ENCODE measurements at regions not wholly inside any gene's neighbourhood (a gene's known extent, or its start where the extent isn't known, plus 50 kb on each side); places are given as distances from the start of the nearest gene placed in this dataset.

DNA sequence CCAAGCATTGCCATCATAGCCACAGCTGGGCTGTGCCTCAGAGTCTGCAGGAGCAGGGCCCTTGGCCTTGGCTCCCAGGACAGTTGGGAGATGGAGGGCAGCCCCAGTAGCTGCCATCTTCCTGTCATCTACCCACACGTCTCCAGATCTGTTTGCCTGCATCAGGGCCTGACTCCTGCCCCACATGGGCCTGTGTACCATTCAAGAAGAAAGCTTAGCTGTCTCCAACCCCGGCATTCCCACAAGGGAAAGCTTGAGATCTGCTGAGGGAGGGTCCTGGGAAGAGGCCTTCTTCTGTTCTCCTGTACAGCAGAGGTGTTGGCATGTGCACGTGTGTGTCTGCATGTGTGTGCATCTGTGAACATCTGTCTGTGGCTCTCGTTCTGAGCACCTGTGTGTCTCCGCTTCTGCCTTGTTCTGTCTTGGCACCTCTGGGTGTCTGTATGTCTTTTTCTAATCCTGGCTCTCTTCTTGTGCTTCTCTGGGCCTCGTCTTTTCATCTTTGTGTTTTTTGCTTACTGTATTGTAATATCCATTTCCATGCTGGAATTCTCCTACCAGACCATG lies 122.2 kb downstream of the MRM1 start:
- no peaks in the 10 kb centered on the region for H3K9me3 ChIP-seq (ENCODE audit: control insufficient read depth in 1 of 2, insufficient read depth in 1 of 2, low read depth in 1 of 2, low read length in 2 of 2)
- intact Hi-C loops (cut with micrococcal nuclease) = no loop called here
- no peak overlapping the region for H3K27ac ChIP-seq (ENCODE audit: low read depth, low read length)
- no peak overlapping the region for H2AFZ ChIP-seq (ENCODE audit: low read depth, low read length, poor library complexity, severe bottlenecking)
- H3K4me3 ChIP-seq (replicated peaks in 1 of 2; ENCODE audit: low read depth in 1 of 2, low read length in 2 of 2) = no peak overlapping the region
- no peaks in the 10 kb centered on the region for H4K20me1 ChIP-seq (ENCODE audit: insufficient read depth)
- TF ChIP-seq REST (IDR thresholded peaks at IDR 0.05; ENCODE audit: low read depth) (no peak), JUND (IDR thresholded peaks at IDR 0.05) (no peak), EZH2 (IDR thresholded peaks at IDR 0.05) (no peak), ZNF274 (IDR thresholded peaks at IDR 0.05; ENCODE audit: low read depth, low read length) (no peak), POLR2A (IDR thresholded peaks at IDR 0.05; ENCODE audit: borderline replicate concordance, extremely low read depth, insufficient read depth, insufficient read length) (no peak), TCF7L2 (IDR thresholded peaks at IDR 0.05; ENCODE audit: borderline replicate concordance, extremely low read depth, insufficient read depth, insufficient read length) (no peak), SIN3A (IDR thresholded peaks at IDR 0.05; ENCODE audit: low read depth) (no peak), EZH2phosphoT487 (IDR thresholded peaks at IDR 0.05; ENCODE audit: borderline replicate concordance) (no peak), CEBPB (IDR thresholded peaks at IDR 0.05; ENCODE audit: low read depth) (no peak), YY1 (IDR thresholded peaks at IDR 0.05; ENCODE audit: extremely low read depth, insufficient replicate concordance, low read depth, low read length) (no peak), ELF1 (IDR thresholded peaks at IDR 0.05; ENCODE audit: borderline replicate concordance, low read depth) (no peak), ZFX (IDR thresholded peaks at IDR 0.05) (no peak), EGR1 (IDR thresholded peaks at IDR 0.05; ENCODE audit: low read depth) (no peak), POLR2AphosphoS5 (IDR thresholded peaks at IDR 0.05; ENCODE audit: low read depth, low read length) (no peak)
- TF ChIP-seq, protein P1, sequence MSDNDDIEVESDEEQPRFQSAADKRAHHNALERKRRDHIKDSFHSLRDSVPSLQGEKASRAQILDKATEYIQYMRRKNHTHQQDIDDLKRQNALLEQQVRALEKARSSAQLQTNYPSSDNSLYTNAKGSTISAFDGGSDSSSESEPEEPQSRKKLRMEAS (IDR thresholded peaks at IDR 0.05) = no peak
- POLR2A ChIA-PET = no interaction called here
- RAD21 ChIA-PET (ENCODE audit: low non-redundant PET in 1 of 2, low total read pairs in 2 of 2, uncharacterized antibody in 2 of 2, unreplicated experiment in 2 of 2) = no interaction called here
- no peaks in the 10 kb centered on the region for H3K4me1 ChIP-seq (ENCODE audit: control insufficient read depth in 1 of 2, insufficient read depth in 2 of 2, low read length in 2 of 2)
- H3K9ac ChIP-seq (ENCODE audit: low read length) = no peak overlapping the region
- BruUV-seq (replicated peaks) = no TSS peak
- ATAC-seq (no peak), DNase-seq (ENCODE audit: low read depth, low spot score) (no peak)
- 0 out of 2 replicates have a peak, but pooled peaks cover 17% of the 10 kb centered on the region for H3K27me3 ChIP-seq (ENCODE audit: insufficient read depth, low read length)
- no peaks in the 10 kb centered on the region for H3K36me3 ChIP-seq (ENCODE audit: control insufficient read depth in 1 of 2, insufficient read depth in 2 of 2, low read length in 2 of 2)
- no peaks in the 10 kb centered on the region for H3K79me2 ChIP-seq (ENCODE audit: insufficient read depth, low read length)
- H3K4me2 ChIP-seq (ENCODE audit: low read length) = no peak overlapping the region
- CTCF ChIA-PET = no interaction called here
- H3K9me2 ChIP-seq (ENCODE audit: insufficient read depth) = no peaks in the 10 kb centered on the region
